ENCODE measurements at regions not wholly inside any gene's neighbourhood (a gene's known extent, or its start where the extent isn't known, plus 50 kb on each side); places are given as distances from the start of the nearest gene placed in this dataset.

- CTCF ChIA-PET: no interaction called here
- no peaks in the 10 kb centered on the region for H3K4me1 Mint-ChIP-seq (ENCODE audit: low read depth)
Measured at GRCh38 chr13:85700906-85701305, 98.3 kb downstream of the SLITRK6 start.

GRCh38 chr13:85698256-85698655, 101.0 kb downstream of the SLITRK6 start:
- CTCF ChIA-PET: no interaction called here

More at GRCh38 chr13:85700906-85701305, 98.3 kb downstream of the SLITRK6 start:
- no peaks in the 10 kb centered on the region for H3K27me3 Mint-ChIP-seq (ENCODE audit: low read depth)
- H3K4me3 Mint-ChIP-seq: no peak overlapping the region
- intact Hi-C loops (cut with micrococcal nuclease): no loop called here
- no peak overlapping the region for H3K27ac Mint-ChIP-seq
- no peaks in the 10 kb centered on the region for H3K36me3 Mint-ChIP-seq (ENCODE audit: low read depth)
- no peak for DNase-seq
- H3K9me3 Mint-ChIP-seq: peaks cover 22% of the 10 kb centered on the region

GRCh38 chr13:85694992-85695391, 104.2 kb downstream of the SLITRK6 start:
- no peak overlapping the region for H3K4me3 Mint-ChIP-seq
- no peak overlapping the region for H3K27ac Mint-ChIP-seq
- no peaks in the 10 kb centered on the region for H3K27me3 Mint-ChIP-seq (ENCODE audit: low read depth)
- no peaks in the 10 kb centered on the region for H3K36me3 Mint-ChIP-seq (ENCODE audit: low read depth)
- no peaks in the 10 kb centered on the region for H3K4me1 Mint-ChIP-seq (ENCODE audit: low read depth)
- peaks cover 17% of the 10 kb centered on the region for H3K9me3 Mint-ChIP-seq
- CTCF ChIA-PET: no interaction called here
- intact Hi-C loops (cut with micrococcal nuclease): no loop called here
- no peak for DNase-seq

More at GRCh38 chr13:85698256-85698655, 101.0 kb downstream of the SLITRK6 start:
- Mint-ChIP-seq H3K9me3 (peaks cover 24% of the 10 kb centered on the region), H3K27me3 (ENCODE audit: low read depth) (no peaks in the 10 kb centered on the region), H3K27ac (no peak overlapping the region), H3K4me3 (no peak overlapping the region), H3K36me3 (ENCODE audit: low read depth) (no peaks in the 10 kb centered on the region), H3K4me1 (ENCODE audit: low read depth) (no peaks in the 10 kb centered on the region)
- intact Hi-C loops (cut with micrococcal nuclease): no loop called here
- no peak for DNase-seq

GRCh38 chr13:85693889-85694511, 105.2 kb downstream of the SLITRK6 start:
- Mint-ChIP-seq H3K27me3 (ENCODE audit: low read depth) (no peaks in the 10 kb centered on the region), H3K9me3 (peaks cover 11% of the 10 kb centered on the region), H3K4me3 (no peak overlapping the region), H3K4me1 (ENCODE audit: low read depth) (no peaks in the 10 kb centered on the region), H3K27ac (no peak overlapping the region), H3K36me3 (ENCODE audit: low read depth) (no peaks in the 10 kb centered on the region)
- intact Hi-C loops (cut with micrococcal nuclease): no loop called here
- DNase-seq: no peak
- CTCF ChIA-PET: no interaction called here

GRCh38 chr13:85690368-85690767, 108.9 kb downstream of the SLITRK6 start:
- no peak for DNase-seq
- no peaks in the 10 kb centered on the region for H3K4me1 Mint-ChIP-seq (ENCODE audit: low read depth)
- no peak overlapping the region for H3K4me3 Mint-ChIP-seq
- intact Hi-C loops (cut with micrococcal nuclease): no loop called here
- H3K27ac Mint-ChIP-seq: no peak overlapping the region
- CTCF ChIA-PET: no interaction called here
- H3K9me3 Mint-ChIP-seq: peaks cover 7% of the 10 kb centered on the region
- H3K36me3 Mint-ChIP-seq (ENCODE audit: low read depth): no peaks in the 10 kb centered on the region
- no peaks in the 10 kb centered on the region for H3K27me3 Mint-ChIP-seq (ENCODE audit: low read depth)

- H3K9me3 Mint-ChIP-seq: peaks cover 2% of the 10 kb centered on the region
- no peak overlapping the region for H3K27ac Mint-ChIP-seq
- H3K36me3 Mint-ChIP-seq (ENCODE audit: low read depth): no peaks in the 10 kb centered on the region
- no peaks in the 10 kb centered on the region for H3K27me3 Mint-ChIP-seq (ENCODE audit: low read depth)
- intact Hi-C loops (cut with micrococcal nuclease): no loop called here
- no peak overlapping the region for H3K4me3 Mint-ChIP-seq
- CTCF ChIA-PET: no interaction called here
- no peak for DNase-seq
- H3K4me1 Mint-ChIP-seq (ENCODE audit: low read depth): no peaks in the 10 kb centered on the region
Measured at GRCh38 chr13:85685436-85685835, 113.8 kb downstream of the SLITRK6 start.

GRCh38 chr13:85675151-85675907, 123.9 kb downstream of the SLITRK6 start:
- intact Hi-C loops (cut with micrococcal nuclease): no loop called here
- no peaks in the 10 kb centered on the region for H3K4me1 Mint-ChIP-seq (ENCODE audit: low read depth)
- DNase-seq: no peak
- no peak overlapping the region for H3K27ac Mint-ChIP-seq
- no peaks in the 10 kb centered on the region for H3K27me3 Mint-ChIP-seq (ENCODE audit: low read depth)
- H3K36me3 Mint-ChIP-seq (ENCODE audit: low read depth): no peaks in the 10 kb centered on the region
- peaks cover 14% of the 10 kb centered on the region for H3K9me3 Mint-ChIP-seq
- H3K4me3 Mint-ChIP-seq: no peak overlapping the region
- CTCF ChIA-PET: interaction anchor here (0.6 to 0.7 kb wide), 2 partner anchors 1562 to 1686 kb away, joined by 3 read pairs; no protein-coding TSS in a partner anchor

- Mint-ChIP-seq H3K9me3 (peaks cover 9% of the 10 kb centered on the region), H3K4me3 (no peak overlapping the region), H3K27me3 (ENCODE audit: low read depth) (no peaks in the 10 kb centered on the region), H3K4me1 (ENCODE audit: low read depth) (no peaks in the 10 kb centered on the region), H3K27ac (no peak overlapping the region), H3K36me3 (ENCODE audit: low read depth) (no peaks in the 10 kb centered on the region)
- intact Hi-C loops (cut with micrococcal nuclease): no loop called here
- DNase-seq: no peak
- CTCF ChIA-PET: no interaction called here
Measured at GRCh38 chr13:85671336-85671735, 127.9 kb downstream of the SLITRK6 start.

- Mint-ChIP-seq H3K4me1 (ENCODE audit: low read depth) (no peaks in the 10 kb centered on the region), H3K9me3 (peaks cover 3% of the 10 kb centered on the region), H3K36me3 (ENCODE audit: low read depth) (no peaks in the 10 kb centered on the region), H3K4me3 (no peak overlapping the region), H3K27ac (no peak overlapping the region), H3K27me3 (ENCODE audit: low read depth) (no peaks in the 10 kb centered on the region)
- no peak for DNase-seq
- CTCF ChIA-PET: interaction anchor here (0.6 kb wide), 1 partner anchor 119 kb away, joined by 4 read pairs; no protein-coding TSS in a partner anchor
- intact Hi-C loops (cut with micrococcal nuclease): no loop called here
Measured at GRCh38 chr13:85666356-85666755, 132.9 kb downstream of the SLITRK6 start.

- Mint-ChIP-seq H3K9me3 (peaks cover 3% of the 10 kb centered on the region), H3K36me3 (ENCODE audit: low read depth) (no peaks in the 10 kb centered on the region), H3K27ac (no peak overlapping the region), H3K4me3 (no peak overlapping the region), H3K4me1 (ENCODE audit: low read depth) (no peaks in the 10 kb centered on the region), H3K27me3 (ENCODE audit: low read depth) (no peaks in the 10 kb centered on the region)
- intact Hi-C loops (cut with micrococcal nuclease): no loop called here
- CTCF ChIA-PET: no interaction called here
- no peak for DNase-seq
Measured at GRCh38 chr13:85665286-85665685, 133.9 kb downstream of the SLITRK6 start.

- H3K4me1 Mint-ChIP-seq (ENCODE audit: low read depth): no peaks in the 10 kb centered on the region
Measured at GRCh38 chr13:85663856-85664255, 135.4 kb downstream of the SLITRK6 start.

GRCh38 chr13:85662186-85662585, 137.0 kb downstream of the SLITRK6 start:
- Mint-ChIP-seq H3K27ac (no peak overlapping the region), H3K4me1 (ENCODE audit: low read depth) (no peaks in the 10 kb centered on the region), H3K36me3 (ENCODE audit: low read depth) (no peaks in the 10 kb centered on the region), H3K9me3 (peaks cover 3% of the 10 kb centered on the region), H3K4me3 (no peak overlapping the region), H3K27me3 (ENCODE audit: low read depth) (no peaks in the 10 kb centered on the region)
- CTCF ChIA-PET: no interaction called here
- intact Hi-C loops (cut with micrococcal nuclease): no loop called here
- no peak for DNase-seq

More at GRCh38 chr13:85663856-85664255, 135.4 kb downstream of the SLITRK6 start:
- Mint-ChIP-seq H3K27me3 (ENCODE audit: low read depth) (no peaks in the 10 kb centered on the region), H3K27ac (no peak overlapping the region), H3K36me3 (ENCODE audit: low read depth) (no peaks in the 10 kb centered on the region), H3K4me3 (no peak overlapping the region), H3K9me3 (peaks cover 3% of the 10 kb centered on the region)
- intact Hi-C loops (cut with micrococcal nuclease): no loop called here
- no peak for DNase-seq
- CTCF ChIA-PET: no interaction called here

- CTCF ChIA-PET: no interaction called here
- intact Hi-C loops (cut with micrococcal nuclease): no loop called here
- H3K9me3 Mint-ChIP-seq: peaks cover 3% of the 10 kb centered on the region
Measured at GRCh38 chr13:85661675-85662074, 137.5 kb downstream of the SLITRK6 start.

More at GRCh38 chr13:85661675-85662074, 137.5 kb downstream of the SLITRK6 start:
- Mint-ChIP-seq H3K27ac (no peak overlapping the region), H3K27me3 (ENCODE audit: low read depth) (no peaks in the 10 kb centered on the region), H3K4me1 (ENCODE audit: low read depth) (no peaks in the 10 kb centered on the region), H3K36me3 (ENCODE audit: low read depth) (no peaks in the 10 kb centered on the region), H3K4me3 (no peak overlapping the region)
- DNase-seq: no peak
